ENCODE measurements at regions not wholly inside any gene's neighbourhood (a gene's known extent, or its start where the extent isn't known, plus 50 kb on each side); places are given as distances from the start of the nearest gene placed in this dataset.

GRCh38 chr4:115675719-115676118 lies 562.3 kb upstream of the NDST4 start:
- no peak overlapping the region for H3K4me3 Mint-ChIP-seq
- H3K27me3 ChIP-seq (ENCODE audit: insufficient read depth, low read length) = no peaks in the 10 kb centered on the region
- H2BK5ac ChIP-seq (ENCODE audit: insufficient read length, low read length) = no peak overlapping the region
- no peak overlapping the region for H3K18ac ChIP-seq (ENCODE audit: insufficient read length, low read depth, low read length)
- no peak overlapping the region for H2BK20ac ChIP-seq (ENCODE audit: low read depth, low read length, poor library complexity, severe bottlenecking)
- H2BK120ac ChIP-seq (ENCODE audit: low read depth, low read length, poor library complexity, severe bottlenecking) = no peak overlapping the region
- H2AFZ ChIP-seq (ENCODE audit: low read length) = no peak overlapping the region
- no peak overlapping the region for H4K5ac ChIP-seq (ENCODE audit: insufficient read length, low read depth, low read length)
- H3K27me3 Mint-ChIP-seq (ENCODE audit: low read depth) = no peaks in the 10 kb centered on the region
- no peaks in the 10 kb centered on the region for H3K9me3 ChIP-seq (ENCODE audit: control insufficient read depth, low read depth, low read length)
- no peak overlapping the region for H3T11ph ChIP-seq (ENCODE audit: low read length)
- no peak overlapping the region for H3K27ac Mint-ChIP-seq
- H3K4me1 ChIP-seq (ENCODE audit: insufficient read depth, low read length) = no peaks in the 10 kb centered on the region
- H2BK15ac ChIP-seq (ENCODE audit: low read depth, low read length) = no peak overlapping the region
- no peak for DNase-seq
- no peaks in the 10 kb centered on the region for H4K20me1 ChIP-seq (ENCODE audit: control insufficient read depth, insufficient read depth, insufficient read length)
- H3K23ac ChIP-seq (ENCODE audit: insufficient read length, low read depth, low read length) = no peak overlapping the region
- no peak overlapping the region for H3K56ac ChIP-seq (ENCODE audit: insufficient read length, low read depth, low read length)
- H2BK12ac ChIP-seq (ENCODE audit: insufficient read length, low read depth, low read length) = no peak overlapping the region
- H3K4me2 ChIP-seq (ENCODE audit: insufficient read depth, insufficient read length, low read length) = no peak overlapping the region
- H3K79me1 ChIP-seq (ENCODE audit: insufficient read depth, low read depth, low read length, poor library complexity, severe bottlenecking) = no peaks in the 10 kb centered on the region
- no peaks in the 10 kb centered on the region for H3K23me2 ChIP-seq (ENCODE audit: insufficient read length, low read depth, low read length, poor library complexity, severe bottlenecking)
- no CpG with 5 or more reads among the region's 1 CpG for WGBS (ENCODE audit: extremely low coverage, insufficient read length, low lambda C conversion rate)
- TF ChIP-seq CTCF (conservative IDR thresholded peaks at IDR 0.05) = no peak
- H3K9ac ChIP-seq (ENCODE audit: extremely low read depth, insufficient read length, low read length) = no peak overlapping the region
- no peak overlapping the region for H2AK5ac ChIP-seq (ENCODE audit: insufficient read length, low read length)
- no peaks in the 10 kb centered on the region for H3K4me1 Mint-ChIP-seq
- H3K4ac ChIP-seq (ENCODE audit: low read depth, low read length) = no peak overlapping the region
- no peaks in the 10 kb centered on the region for H3K79me2 ChIP-seq (ENCODE audit: insufficient read depth, low read length)
- H4K91ac ChIP-seq (ENCODE audit: insufficient read length, low read depth, low read length) = no peak overlapping the region
- peaks cover 0 to 2% of the 10 kb centered on the region in 2 experiments; a peak in 2 of 5 replicates for H3K9me3 Mint-ChIP-seq
- no peak overlapping the region for H3K14ac ChIP-seq (ENCODE audit: insufficient read depth, low read length)
- H3K36me3 Mint-ChIP-seq (ENCODE audit: insufficient read depth in 1 of 3, low read depth in 3 of 3) = peaks cover 0 to 4% (median 3%) of the 10 kb centered on the region in 3 experiments; a peak in 2 of 7 replicates
- no peak overlapping the region for H3K27ac ChIP-seq (ENCODE audit: insufficient read length, low read depth, low read length)
- H4K8ac ChIP-seq (replicated peaks; ENCODE audit: insufficient read length, low read depth, low read length) = no peak overlapping the region
